ENCODE measurements at regions not wholly inside any gene's neighbourhood (a gene's known extent, or its start where the extent isn't known, plus 50 kb on each side); places are given as distances from the start of the nearest gene placed in this dataset.
A peak's percentile ranks its signal among the peaks of the same experiment; 100 is the strongest.
"Not testable (repeated sequence)": the region's sequence is repeated elsewhere in the genome, so short reads cannot be mapped to it uniquely, and the experiment has no call there.

DNA sequence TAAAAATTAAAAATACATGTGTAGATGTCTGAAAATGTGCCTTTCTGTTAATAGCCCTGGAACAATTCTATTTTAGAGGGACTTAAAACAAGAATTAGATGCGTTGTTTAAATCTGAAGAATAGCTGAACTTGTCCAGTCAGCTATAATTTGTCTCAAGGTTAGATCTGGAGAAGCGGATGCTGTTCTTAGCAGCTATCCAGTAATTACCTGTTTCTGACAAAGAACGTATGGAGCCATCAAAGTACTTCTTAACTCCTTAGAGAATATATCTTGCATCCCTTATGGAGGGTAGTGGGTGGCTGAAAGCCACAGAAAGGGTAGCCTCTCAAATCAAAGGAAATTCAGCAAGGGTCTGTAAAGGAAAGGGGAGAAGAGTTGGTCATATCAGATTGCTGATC lies 160.4 kb downstream of the SEPTIN7 start:
- 67 to 85% (median 71%) methylated on average over 3 of the region's 3 CpGs for WGBS, 5 donors
- H3K9me3 ChIP-seq; H3K4me3 ChIP-seq; H3K4me1 ChIP-seq; H3K36me3 ChIP-seq; H3K27me3 ChIP-seq; DNase-seq; intact Hi-C loops (cut with DNase I; ENCODE audit: low total_unique reads); H3K27ac ChIP-seq: not testable (repeated sequence)

DNA sequence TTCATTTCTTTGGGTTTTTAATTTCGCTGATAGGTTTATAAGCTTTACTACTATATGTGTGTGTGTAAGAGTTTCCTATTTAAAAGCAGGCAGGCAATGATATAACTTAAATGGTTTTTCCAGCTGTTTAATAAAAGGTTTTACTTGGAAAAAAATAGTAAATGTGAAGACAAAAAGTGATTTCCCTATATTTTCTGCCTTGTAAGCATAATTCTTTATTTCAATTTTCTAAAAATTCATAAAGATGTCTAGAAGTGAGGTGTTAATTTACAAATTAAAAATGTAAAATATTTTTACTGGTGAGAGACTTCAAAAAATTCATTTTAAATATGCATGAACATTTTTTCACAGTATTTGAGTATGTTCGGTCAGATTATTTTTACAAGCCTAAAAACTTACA lies 161.8 kb downstream of the SEPTIN7 start:
- intact Hi-C loops (cut with DNase I; ENCODE audit: low total_unique reads); H3K27me3 ChIP-seq; H3K36me3 ChIP-seq; H3K27ac ChIP-seq; H3K4me3 ChIP-seq; DNase-seq; H3K9me3 ChIP-seq; H3K4me1 ChIP-seq: not testable (repeated sequence)
- 91 to 98% (median 97%) methylated on average over 2 of the region's 2 CpGs for WGBS, 5 donors

DNA sequence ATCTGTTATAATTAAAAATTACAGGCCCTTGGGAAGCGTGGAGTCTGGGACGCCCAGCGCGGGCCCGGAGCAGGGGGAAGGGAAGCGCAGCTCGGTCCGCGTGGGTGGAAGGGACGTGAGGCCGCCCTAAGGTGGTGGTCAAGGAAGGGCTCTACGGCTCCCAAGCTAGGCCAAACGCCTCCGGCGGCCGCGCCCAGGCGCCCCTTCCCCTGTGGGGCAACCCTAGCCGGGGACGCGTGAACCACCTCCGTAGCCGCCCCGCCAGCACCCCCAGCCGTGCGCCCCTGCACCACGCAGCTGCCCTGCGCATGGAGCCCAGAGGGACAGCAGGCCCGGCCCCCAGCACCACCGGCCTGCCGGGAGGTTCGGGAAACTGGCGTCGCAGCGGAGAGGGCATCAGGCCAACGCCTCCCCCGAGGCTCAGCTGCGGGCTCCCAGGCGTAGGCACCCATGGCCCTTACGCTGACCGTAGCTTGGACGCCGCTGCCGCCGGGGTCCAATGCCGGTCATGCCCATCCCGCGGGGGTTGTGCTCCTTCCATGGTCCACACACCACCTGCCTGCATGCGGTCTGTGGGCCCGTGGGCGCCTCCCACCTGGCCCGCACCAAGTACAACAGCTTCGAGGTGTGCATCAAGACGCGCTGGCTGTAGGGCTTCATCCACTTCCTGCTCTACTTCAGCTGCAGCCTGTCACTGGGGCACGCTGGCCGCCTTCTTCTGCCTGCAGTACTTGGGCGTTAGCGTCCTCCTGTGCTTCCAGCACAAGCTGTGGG lies 166.7 kb downstream of the SEPTIN7 start:
- Histone ChIP-seq H3K27me3 (peaks cover 0 to 22% (median 4%) of the 10 kb centered on the region in 3 donors), H3K36me3 (no peaks in the 10 kb centered on the region), H3K9me3 (no peaks in the 10 kb centered on the region), H3K4me1 (peaks cover 0 to 5% (median 2%) of the 10 kb centered on the region in 4 donors), H3K27ac (no peak overlapping the region), H3K4me3 (peak overlapping the region in 2 of 4 donors; percentile 5 to 20)
- WGBS, 5 donors: 47 to 71% (median 62%) methylated on average over 33 to 59 of the region's 59 CpGs
- TF ChIP-seq EP300 (IDR thresholded peaks at IDR 0.05): no peak
- TF ChIP-seq, protein P1, sequence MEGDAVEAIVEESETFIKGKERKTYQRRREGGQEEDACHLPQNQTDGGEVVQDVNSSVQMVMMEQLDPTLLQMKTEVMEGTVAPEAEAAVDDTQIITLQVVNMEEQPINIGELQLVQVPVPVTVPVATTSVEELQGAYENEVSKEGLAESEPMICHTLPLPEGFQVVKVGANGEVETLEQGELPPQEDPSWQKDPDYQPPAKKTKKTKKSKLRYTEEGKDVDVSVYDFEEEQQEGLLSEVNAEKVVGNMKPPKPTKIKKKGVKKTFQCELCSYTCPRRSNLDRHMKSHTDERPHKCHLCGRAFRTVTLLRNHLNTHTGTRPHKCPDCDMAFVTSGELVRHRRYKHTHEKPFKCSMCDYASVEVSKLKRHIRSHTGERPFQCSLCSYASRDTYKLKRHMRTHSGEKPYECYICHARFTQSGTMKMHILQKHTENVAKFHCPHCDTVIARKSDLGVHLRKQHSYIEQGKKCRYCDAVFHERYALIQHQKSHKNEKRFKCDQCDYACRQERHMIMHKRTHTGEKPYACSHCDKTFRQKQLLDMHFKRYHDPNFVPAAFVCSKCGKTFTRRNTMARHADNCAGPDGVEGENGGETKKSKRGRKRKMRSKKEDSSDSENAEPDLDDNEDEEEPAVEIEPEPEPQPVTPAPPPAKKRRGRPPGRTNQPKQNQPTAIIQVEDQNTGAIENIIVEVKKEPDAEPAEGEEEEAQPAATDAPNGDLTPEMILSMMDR (IDR thresholded peaks at IDR 0.05): no peak
- TF ChIP-seq POLR2A (IDR thresholded peaks at IDR 0.05): no peak
- TF ChIP-seq POLR2AphosphoS5 (IDR thresholded peaks at IDR 0.05): no peak
- intact Hi-C loops (cut with DNase I; ENCODE audit: low total_unique reads): no loop called here
- DNase-seq: no peak

DNA sequence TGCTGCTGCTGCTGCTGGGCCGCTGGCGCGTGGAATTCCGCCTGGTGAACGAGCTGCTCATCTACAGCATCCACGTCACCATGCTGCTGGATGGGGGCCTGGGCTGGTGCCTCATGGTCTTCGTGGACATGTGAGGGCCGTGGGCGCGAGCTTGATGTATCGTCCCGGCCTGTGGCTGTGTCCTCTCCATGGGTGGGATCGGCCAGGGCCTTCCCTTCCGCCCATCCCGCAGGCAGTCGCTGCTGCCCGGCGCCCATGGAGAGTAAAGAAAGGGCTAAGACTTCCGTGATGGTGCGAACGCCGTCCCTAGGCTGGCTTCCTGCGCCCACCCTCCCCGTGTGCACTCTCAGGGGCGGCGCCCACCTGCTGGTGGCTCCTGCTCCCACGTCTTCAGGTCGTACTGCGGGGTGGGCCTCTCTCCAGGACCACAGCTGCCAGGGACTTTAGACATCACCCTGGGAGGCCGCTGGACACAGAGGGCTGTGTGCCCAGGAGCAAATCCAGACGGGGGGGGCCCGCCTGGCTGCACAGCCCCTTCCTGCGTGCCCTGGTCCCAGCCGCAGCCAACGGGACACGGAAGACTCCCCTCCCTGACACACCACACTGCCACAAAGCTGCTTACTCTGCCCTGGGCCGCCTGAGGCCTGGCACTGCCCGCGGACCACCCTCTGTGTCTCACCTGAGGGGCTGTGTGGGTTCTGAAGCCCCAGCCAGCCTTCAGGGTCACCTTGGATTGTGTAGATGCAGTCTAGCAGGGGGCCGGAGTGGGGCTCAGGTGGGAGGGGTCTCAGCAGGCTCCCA lies 167.5 kb downstream of the SEPTIN7 start:
- Histone ChIP-seq H3K4me1 (peaks cover 0 to 5% (median 2%) of the 10 kb centered on the region in 4 donors), H3K36me3 (no peaks in the 10 kb centered on the region), H3K9me3 (no peaks in the 10 kb centered on the region), H3K27ac (no peak overlapping the region), H3K27me3 (peaks cover 0 to 22% (median 4%) of the 10 kb centered on the region in 3 donors), H3K4me3 (no peak overlapping the region)
- WGBS, 5 donors: 91 to 96% (median 94%) methylated on average over 27 to 40 of the region's 40 CpGs
- intact Hi-C loops (cut with DNase I; ENCODE audit: low total_unique reads): no loop called here
- TF ChIP-seq POLR2A (IDR thresholded peaks at IDR 0.05) (no peak), POLR2AphosphoS5 (IDR thresholded peaks at IDR 0.05) (no peak), EP300 (IDR thresholded peaks at IDR 0.05) (no peak)
- TF ChIP-seq, protein P1 (IDR thresholded peaks at IDR 0.05): no peak
- no peak for DNase-seq

DNA sequence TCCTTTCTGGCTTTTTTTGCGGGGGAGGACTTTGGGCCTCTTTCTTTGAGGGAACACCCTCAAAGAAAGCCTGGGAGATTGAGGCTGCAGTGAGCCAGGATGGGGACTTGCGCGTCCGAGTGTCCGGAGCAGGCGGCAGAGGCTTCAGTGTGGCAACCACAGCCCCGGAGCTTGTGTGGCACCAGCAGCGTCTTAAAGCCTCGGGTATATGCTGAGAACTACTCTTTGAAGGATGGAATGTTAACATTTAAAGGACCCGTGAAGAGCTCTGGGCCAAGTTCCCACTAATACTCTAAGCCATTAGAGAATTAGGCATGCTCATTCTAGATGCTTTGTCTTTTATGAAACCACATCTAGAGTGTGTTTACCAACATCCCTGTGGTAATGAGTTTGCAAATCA lies 168.2 kb downstream of the SEPTIN7 start:
- peaks cover 0 to 5% (median 2%) of the 10 kb centered on the region in 4 donors for H3K4me1 ChIP-seq

More for the DNA sequence above, 168.2 kb downstream of the SEPTIN7 start:
- no peak for DNase-seq
- H3K27ac ChIP-seq: no peak overlapping the region
- WGBS, 5 donors: 59 to 84% (median 80%) methylated on average over 10 of the region's 10 CpGs
- no peaks in the 10 kb centered on the region for H3K9me3 ChIP-seq
- intact Hi-C loops (cut with DNase I; ENCODE audit: low total_unique reads): no loop called here
- peaks cover 0 to 22% (median 4%) of the 10 kb centered on the region in 3 donors for H3K27me3 ChIP-seq
- H3K4me3 ChIP-seq: no peak overlapping the region
- no peaks in the 10 kb centered on the region for H3K36me3 ChIP-seq
- no peak for TF ChIP-seq EP300 (IDR thresholded peaks at IDR 0.05)
- TF ChIP-seq POLR2AphosphoS5 (IDR thresholded peaks at IDR 0.05): no peak
- no peak for TF ChIP-seq POLR2A (IDR thresholded peaks at IDR 0.05)
- TF ChIP-seq, protein P1 (IDR thresholded peaks at IDR 0.05): no peak

Measured in stomach (tissue), 8 donors.